Endothelial cell (in vitro differentiated cells): ENCODE measurements at regions not wholly inside any gene's neighbourhood (a gene's known extent, or its start where the extent isn't known, plus 50 kb on each side); places are given as distances from the start of the nearest gene placed in this dataset.

Source experiments
- DNase-seq: peaks from one replicate; pipeline ENCODE4 v3.0.0; 2021; ENCODE audit warnings: low spot score
- H3K27ac Mint-ChIP-seq: one replicate; pipeline ENCODE4 v1.8.0; 2021; ENCODE audit warnings: mixed read lengths, inconsistent platforms; ENCODE audit not compliant: unreplicated experiment
- H3K27me3 Mint-ChIP-seq: one replicate; pipeline ENCODE4 v1.8.0; 2021; ENCODE audit warnings: mild to moderate bottlenecking, moderate library complexity, mixed read lengths, inconsistent platforms; ENCODE audit not compliant: unreplicated experiment
- H3K36me3 Mint-ChIP-seq: one replicate; pipeline ENCODE4 v1.8.0; 2021; ENCODE audit warnings: mild to moderate bottlenecking, low read depth, mixed read lengths, inconsistent platforms; ENCODE audit not compliant: unreplicated experiment
- H3K4me1 Mint-ChIP-seq: one replicate; pipeline ENCODE4 v1.8.0; 2021; ENCODE audit warnings: mild to moderate bottlenecking, mixed read lengths, inconsistent platforms; ENCODE audit not compliant: unreplicated experiment
- H3K4me3 Mint-ChIP-seq: one replicate; pipeline ENCODE4 v1.8.0; 2021; ENCODE audit warnings: mild to moderate bottlenecking, mixed read lengths, inconsistent platforms; ENCODE audit not compliant: unreplicated experiment
- H3K9me3 Mint-ChIP-seq: one replicate; pipeline ENCODE4 v1.8.0; 2021; ENCODE audit warnings: mixed read lengths, inconsistent platforms; ENCODE audit not compliant: unreplicated experiment
- TF ChIP-seq, protein P1 (sequence below): fragments of 200-600 bp; sonication (generic); IDR thresholded peaks from one replicate; pipeline ENCODE4 v1.5.0; 2021; ENCODE audit warnings: antibody characterized with exemption; ENCODE audit not compliant: unreplicated experiment

DNA sequence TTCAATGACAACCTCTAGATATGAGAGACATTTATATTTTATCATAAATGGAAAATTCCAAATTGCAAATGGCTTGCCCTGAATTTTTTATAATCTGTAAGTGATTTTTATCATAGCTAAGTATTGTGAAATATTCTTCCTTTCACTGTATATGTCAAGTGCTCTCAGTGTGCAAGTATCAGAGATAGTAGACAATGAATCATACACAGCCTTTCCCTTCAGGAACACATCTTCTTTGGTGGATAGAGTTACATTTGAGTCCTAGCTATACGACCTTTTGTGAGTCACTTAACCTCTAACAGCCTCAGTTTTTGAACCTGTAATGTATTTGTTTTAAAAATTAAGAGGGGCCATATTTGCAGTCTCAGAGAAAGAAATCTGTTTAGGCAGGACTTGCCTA, 350.7 kb upstream of the SEL1L start:
- DNase-seq, result no peak
- Mint-ChIP-seq H3K27ac (no peak overlapping the region), H3K9me3 (peaks cover 19% of the 10 kb centered on the region)

DNA sequence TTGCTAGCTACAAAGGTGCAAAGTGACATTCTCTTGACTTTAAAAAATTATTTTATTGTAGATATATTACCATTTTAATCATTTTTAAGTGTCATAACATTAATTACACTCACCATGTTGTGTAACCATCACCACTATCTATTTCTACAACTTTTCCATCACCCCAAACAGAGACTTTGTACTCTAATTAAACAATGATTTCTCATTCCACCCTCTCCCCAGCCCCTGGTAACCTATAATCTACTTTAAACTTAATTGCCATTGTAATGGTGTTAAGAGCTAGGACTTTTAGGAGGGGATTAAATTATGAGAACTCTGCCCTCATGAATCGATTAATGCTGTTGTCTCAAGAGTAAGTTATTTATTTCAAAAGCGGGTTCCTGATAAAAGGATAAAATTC, 352.9 kb upstream of the SEL1L start:
- Mint-ChIP-seq H3K27ac (no peak overlapping the region), H3K4me1 (no peaks in the 10 kb centered on the region)

More for the DNA sequence above, 350.7 kb upstream of the SEL1L start:
- no peak overlapping the region for H3K4me3 Mint-ChIP-seq
- TF ChIP-seq, protein P1, sequence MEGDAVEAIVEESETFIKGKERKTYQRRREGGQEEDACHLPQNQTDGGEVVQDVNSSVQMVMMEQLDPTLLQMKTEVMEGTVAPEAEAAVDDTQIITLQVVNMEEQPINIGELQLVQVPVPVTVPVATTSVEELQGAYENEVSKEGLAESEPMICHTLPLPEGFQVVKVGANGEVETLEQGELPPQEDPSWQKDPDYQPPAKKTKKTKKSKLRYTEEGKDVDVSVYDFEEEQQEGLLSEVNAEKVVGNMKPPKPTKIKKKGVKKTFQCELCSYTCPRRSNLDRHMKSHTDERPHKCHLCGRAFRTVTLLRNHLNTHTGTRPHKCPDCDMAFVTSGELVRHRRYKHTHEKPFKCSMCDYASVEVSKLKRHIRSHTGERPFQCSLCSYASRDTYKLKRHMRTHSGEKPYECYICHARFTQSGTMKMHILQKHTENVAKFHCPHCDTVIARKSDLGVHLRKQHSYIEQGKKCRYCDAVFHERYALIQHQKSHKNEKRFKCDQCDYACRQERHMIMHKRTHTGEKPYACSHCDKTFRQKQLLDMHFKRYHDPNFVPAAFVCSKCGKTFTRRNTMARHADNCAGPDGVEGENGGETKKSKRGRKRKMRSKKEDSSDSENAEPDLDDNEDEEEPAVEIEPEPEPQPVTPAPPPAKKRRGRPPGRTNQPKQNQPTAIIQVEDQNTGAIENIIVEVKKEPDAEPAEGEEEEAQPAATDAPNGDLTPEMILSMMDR, result no peak
- peaks cover 3% of the 10 kb centered on the region for H3K27me3 Mint-ChIP-seq
- H3K4me1 Mint-ChIP-seq, result no peaks in the 10 kb centered on the region
- no peaks in the 10 kb centered on the region for H3K36me3 Mint-ChIP-seq

DNA sequence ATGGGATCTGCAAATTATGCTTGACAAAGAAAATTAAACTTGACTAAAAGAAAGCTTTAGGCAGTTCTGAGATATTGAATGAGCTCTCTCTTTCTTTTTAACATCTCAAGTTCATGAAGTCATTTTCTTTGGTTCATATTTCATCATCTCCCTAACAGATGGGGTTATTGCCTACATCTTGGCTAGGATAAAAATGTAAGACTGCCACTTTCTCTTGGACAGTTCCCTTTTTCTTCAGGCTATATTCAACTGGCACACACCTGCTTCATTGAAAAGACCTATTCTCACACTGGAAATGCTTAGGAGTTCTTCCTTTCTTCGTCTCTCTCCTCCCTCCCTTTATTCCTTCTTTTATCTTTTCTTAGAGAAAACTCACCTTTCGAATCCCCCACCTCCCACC, 355.9 kb upstream of the SEL1L start:
- no peak for DNase-seq
- no peaks in the 10 kb centered on the region for H3K4me1 Mint-ChIP-seq
- peaks cover 3% of the 10 kb centered on the region for H3K27me3 Mint-ChIP-seq
- TF ChIP-seq, protein P1, result no peak
- H3K9me3 Mint-ChIP-seq, result peaks cover 4% of the 10 kb centered on the region
- no peaks in the 10 kb centered on the region for H3K36me3 Mint-ChIP-seq
- no peak overlapping the region for H3K27ac Mint-ChIP-seq
- H3K4me3 Mint-ChIP-seq, result no peak overlapping the region

More for the DNA sequence above, 352.9 kb upstream of the SEL1L start:
- H3K27me3 Mint-ChIP-seq, result peaks cover 3% of the 10 kb centered on the region
- TF ChIP-seq, protein P1, result no peak
- peaks cover 19% of the 10 kb centered on the region for H3K9me3 Mint-ChIP-seq
- no peak for DNase-seq
- H3K36me3 Mint-ChIP-seq, result no peaks in the 10 kb centered on the region
- H3K4me3 Mint-ChIP-seq, result no peak overlapping the region

DNA sequence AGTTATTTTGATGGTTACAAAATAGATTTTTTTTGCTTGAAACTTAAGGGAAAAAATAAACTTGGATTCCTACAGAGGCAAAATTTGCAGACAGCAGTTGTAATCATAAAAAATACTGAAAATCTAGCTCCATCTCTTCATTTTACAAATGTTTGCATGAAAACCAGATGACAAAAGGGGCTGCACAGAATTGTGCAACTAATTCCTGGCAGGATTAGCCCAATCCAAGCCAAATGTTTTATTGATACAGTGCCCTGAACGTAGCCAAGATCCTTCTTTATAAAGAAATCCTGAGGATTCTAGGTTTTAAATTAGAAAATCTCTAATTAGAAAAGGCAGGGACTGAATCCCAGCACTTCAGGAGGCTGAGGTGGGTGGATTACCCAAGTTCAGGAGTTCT, 356.4 kb upstream of the SEL1L start:
- no peak overlapping the region for H3K27ac Mint-ChIP-seq
- TF ChIP-seq, protein P1, result no peak
- peaks cover 3% of the 10 kb centered on the region for H3K27me3 Mint-ChIP-seq
- no peaks in the 10 kb centered on the region for H3K36me3 Mint-ChIP-seq
- no peak for DNase-seq
- no peak overlapping the region for H3K4me3 Mint-ChIP-seq
- no peaks in the 10 kb centered on the region for H3K4me1 Mint-ChIP-seq
- H3K9me3 Mint-ChIP-seq, result peaks cover under 1% of the 10 kb centered on the region

DNA sequence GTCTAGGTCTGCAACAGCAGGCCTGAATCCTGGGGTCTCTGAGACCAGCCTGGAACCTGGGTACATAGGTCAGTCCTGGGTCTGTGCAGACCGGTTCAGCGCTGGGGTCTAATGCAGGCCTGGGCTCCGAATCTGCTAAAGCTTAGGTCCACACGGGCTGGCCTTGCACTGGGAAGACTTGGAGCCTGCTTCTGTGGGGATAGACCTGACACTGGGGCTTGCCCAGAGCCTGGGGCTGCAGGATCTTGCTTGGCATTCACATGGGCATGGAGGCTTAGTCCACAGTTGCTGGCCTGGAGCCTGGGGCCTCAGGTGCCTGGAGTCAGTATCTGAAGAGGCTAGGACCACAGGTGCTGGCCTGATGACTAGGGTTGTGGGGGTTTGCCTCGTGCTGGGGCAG, 369.8 kb upstream of the SEL1L start:
- Mint-ChIP-seq H3K4me1 (no peaks in the 10 kb centered on the region), H3K27me3 (no peaks in the 10 kb centered on the region), H3K4me3 (no peak overlapping the region), H3K36me3 (no peaks in the 10 kb centered on the region), H3K9me3 (peaks cover 40% of the 10 kb centered on the region), H3K27ac (no peak overlapping the region)
- TF ChIP-seq, protein P1, result no peak
- DNase-seq, result no peak
